SK-N-SH (cell line): ENCODE measurements at regions not wholly inside any gene's neighbourhood (a gene's known extent, or its start where the extent isn't known, plus 50 kb on each side); places are given as distances from the start of the nearest gene placed in this dataset.

Experiments
- CTCF ChIA-PET: fragments of 300-600, 350-600 bp; formaldehyde crosslinking; extraction: SDS; loops from one replicate; lab custom pipeline; 2021; lab: Yijun Ruan, JAX
- POLR2A ChIA-PET: fragments of 350-600 bp; sonication (Branson Sonifier 250); formaldehyde crosslinking; extraction: SDS; loops from one replicate; lab custom pipeline; 2020; ENCODE audit warnings: antibody characterized with exemption, inconsistent platforms; lab: Yijun Ruan, JAX
- DNase-seq: peaks from one replicate; pipeline ENCODE4 v3.0.0; 2012
- H2AFZ ChIP-seq: fragments of 200-600 bp; sonication (generic); 2 replicates; pipeline ENCODE4 v1.8.1; 2016; ENCODE audit warnings: antibody characterized with exemption, mild to moderate bottlenecking, low read depth
- H3F3A ChIP-seq: fragments of 200-600 bp; sonication (generic); replicated peaks from 2 replicates; pipeline ENCODE3; 2016; ENCODE audit warnings: antibody characterized with exemption, mild to moderate bottlenecking; ENCODE audit not compliant: insufficient read depth
- H3K27ac ChIP-seq, 2 experiments: fragments of 200-500 bp in 1 of 2; fragments of 200-600 bp in 1 of 2; sonication (Bioruptor generic) in 1 of 2; sonication (generic), shearing (Covaris generic) in 1 of 2; 2 replicates each; pipeline versions ENCODE4 v1.5.1 to v1.6.1; 2014 to 2016; ENCODE audit warnings: low read depth in 2 of 2, inconsistent platforms in 1 of 2, low read length in 1 of 2, mild to moderate bottlenecking in 1 of 2, mixed read lengths in 1 of 2
- H3K27me3 ChIP-seq: fragments of 200-600 bp; sonication (generic), shearing (Covaris generic); 2 replicates; pipeline ENCODE4 v1.6.1; 2016; ENCODE audit warnings: mixed run types; ENCODE audit not compliant: insufficient read depth
- H3K36me3 ChIP-seq, 2 experiments: fragments of 200-500 bp in 1 of 2; fragments of 200-600 bp in 1 of 2; sonication (Bioruptor generic) in 1 of 2; sonication (generic) in 1 of 2; replicated peaks in 1 of 2; 2 replicates each; pipeline versions ENCODE3 to v1.5.1; 2014 to 2016; ENCODE audit warnings: low read length in 1 of 2, mild to moderate bottlenecking in 1 of 2; ENCODE audit not compliant: insufficient read depth in 2 of 2, control insufficient read depth in 1 of 2
- H3K4me1 ChIP-seq, 2 experiments: fragments of 200-500 bp in 1 of 2; fragments of 200-600 bp in 1 of 2; sonication (Bioruptor generic) in 1 of 2; sonication (generic), shearing (Covaris generic) in 1 of 2; 2 replicates each; pipeline versions ENCODE4 v1.5.1 to v1.6.1; 2014 to 2016; ENCODE audit warnings: low read depth in 1 of 2, low read length in 1 of 2, mixed run types in 1 of 2; ENCODE audit not compliant: insufficient read depth in 2 of 2, control insufficient read depth in 1 of 2
- H3K4me2 ChIP-seq: fragments of 200-600 bp; sonication (generic), shearing (Covaris generic); 2 replicates; pipeline ENCODE4 v1.6.1; 2017; ENCODE audit warnings: mixed run types
- H3K4me3 ChIP-seq, 2 experiments: fragments of 200-500 bp in 1 of 2; fragments of 200-600 bp in 1 of 2; sonication (Bioruptor generic) in 1 of 2; sonication (generic), shearing (Covaris generic) in 1 of 2; 2 replicates each; pipeline versions ENCODE4 v1.5.1 to v1.8.1; 2014 to 2016; ENCODE audit warnings: low read depth in 2 of 2, inconsistent platforms in 1 of 2, low read length in 1 of 2, mild to moderate bottlenecking in 1 of 2, mixed read lengths in 1 of 2, moderate library complexity in 1 of 2
- H3K79me2 ChIP-seq: fragments of 200-600 bp; sonication (generic); 2 replicates; pipeline ENCODE4 v1.8.1; 2017; ENCODE audit warnings: mild to moderate bottlenecking; ENCODE audit not compliant: insufficient read depth
- H3K9ac ChIP-seq: fragments of 200-600 bp; sonication (generic); 2 replicates; pipeline ENCODE4 v1.6.1; 2017; ENCODE audit warnings: mixed run types
- H3K9me2 ChIP-seq: fragments of 200-600 bp; sonication (generic); 2 replicates; pipeline ENCODE4 v1.6.1; 2017; ENCODE audit warnings: mixed run types
- H3K9me3 ChIP-seq: fragments of 200-600 bp; sonication (generic); 2 replicates; pipeline ENCODE4 v1.6.1; 2017; ENCODE audit warnings: mixed run types, mild to moderate bottlenecking, moderate library complexity
- H4K20me1 ChIP-seq: fragments of 200-600 bp; sonication (generic); 2 replicates; pipeline ENCODE4 v1.6.1; 2017; ENCODE audit warnings: mild to moderate bottlenecking, mixed run types; ENCODE audit not compliant: insufficient read depth
- CTCF ChIP-seq: fragments of 200-600 bp; sonication (generic); IDR thresholded peaks from 2 replicates; pipeline ENCODE4 v1.6.1; 2017; ENCODE audit warnings: antibody characterized with exemption, mild to moderate bottlenecking, moderate library complexity
- FOSL2 ChIP-seq: IDR thresholded peaks from 2 replicates; pipeline ENCODE4 v1.4.0; 2012; ENCODE audit warnings: low read depth, mild to moderate bottlenecking, moderate library complexity, borderline replicate concordance
- FOXJ3 ChIP-seq: sonication (generic); formaldehyde crosslinking; IDR thresholded peaks from 2 replicates; pipeline ENCODE4 v1.5.1; 2020; ENCODE audit warnings: mild to moderate bottlenecking, missing genetic modification reagents
- FOXM1 ChIP-seq: IDR thresholded peaks from 2 replicates; pipeline ENCODE4 v1.4.0; 2012; ENCODE audit warnings: low read depth, mild to moderate bottlenecking
- IRF3 ChIP-seq: fragments of 150-350 bp; IDR thresholded peaks from 2 replicates; pipeline ENCODE4 v1.6.1; 2016; ENCODE audit warnings: mild to moderate bottlenecking, low read depth, low read length
- MAX ChIP-seq: IDR thresholded peaks from 2 replicates; pipeline ENCODE4 v1.4.0; 2012; ENCODE audit warnings: low read depth
- NFIC ChIP-seq: IDR thresholded peaks from 2 replicates; pipeline ENCODE4 v1.4.0; 2012; ENCODE audit warnings: borderline replicate concordance
- NRF1 ChIP-seq: IDR thresholded peaks from 2 replicates; pipeline ENCODE4 v1.6.1; 2012; ENCODE audit warnings: low read depth, mild to moderate bottlenecking, low read length
- POLR2AphosphoS5 ChIP-seq: IDR thresholded peaks from 2 replicates; pipeline ENCODE4 v1.6.1; 2012; ENCODE audit warnings: low read depth, low read length
- REST ChIP-seq: IDR thresholded peaks from 2 replicates; pipeline ENCODE4 v1.6.1; 2012; ENCODE audit warnings: mild to moderate bottlenecking, low read depth, low read length, moderate library complexity
- RFX5 ChIP-seq: IDR thresholded peaks from 2 replicates; pipeline ENCODE4 v1.6.1; 2012; ENCODE audit warnings: mild to moderate bottlenecking, improper control_type of control experiment, low read length
- RXRA ChIP-seq: IDR thresholded peaks from 2 replicates; pipeline ENCODE4 v1.4.0; 2012; ENCODE audit warnings: low read depth, mild to moderate bottlenecking, borderline replicate concordance
- SIN3A ChIP-seq: IDR thresholded peaks from 2 replicates; pipeline ENCODE4 v1.6.1; 2012; ENCODE audit warnings: low read depth, mild to moderate bottlenecking, low read length, moderate library complexity, borderline replicate concordance
- TAF1 ChIP-seq: IDR thresholded peaks from 2 replicates; pipeline ENCODE4 v1.6.1; 2012; ENCODE audit warnings: low read depth, mild to moderate bottlenecking, low read length, moderate library complexity, borderline replicate concordance
- TEAD4 ChIP-seq: IDR thresholded peaks from 2 replicates; pipeline ENCODE4 v1.4.0; 2012; ENCODE audit warnings: mild to moderate bottlenecking, borderline replicate concordance; ENCODE audit not compliant: insufficient read depth
- USF2 ChIP-seq: fragments of 150-350 bp; IDR thresholded peaks from 2 replicates; pipeline ENCODE4 v1.6.1; 2017; ENCODE audit warnings: antibody characterized with exemption, low read length, low read depth, borderline replicate concordance
- WGBS: methylation state at CpG from one replicate; pipeline ENCODE4 v1.1.6; 2017; ENCODE audit warnings: low lambda C conversion rate; 5-methylcytosine and 5-hydroxymethylcytosine counted together

GRCh38 chr9:105928416-105928815, 234.1 kb downstream of the TMEM38B start:
- 28% methylated on average over 2 of the region's 2 CpGs for WGBS
- POLR2A ChIA-PET = no interaction called here
- peaks cover 0 to 5% of the 10 kb centered on the region in 2 experiments; a peak in 2 of 4 replicates for H3K4me1 ChIP-seq

More at GRCh38 chr9:105928416-105928815, 234.1 kb downstream of the TMEM38B start:
- H4K20me1 ChIP-seq = no peaks in the 10 kb centered on the region
- H2AFZ ChIP-seq = no peak overlapping the region
- no peak for DNase-seq
- H3K79me2 ChIP-seq = no peaks in the 10 kb centered on the region
- H3K9me2 ChIP-seq = no peaks in the 10 kb centered on the region
- H3F3A ChIP-seq = no peaks in the 10 kb centered on the region
- no peaks in the 10 kb centered on the region for H3K27me3 ChIP-seq
- H3K36me3 ChIP-seq = no peaks in the 10 kb centered on the region
- CTCF ChIA-PET = no interaction called here
- TF ChIP-seq TAF1 = no peak
- TF ChIP-seq IRF3 = no peak
- TF ChIP-seq RFX5 = no peak
- no peak for TF ChIP-seq TEAD4
- no peak for TF ChIP-seq POLR2AphosphoS5
- TF ChIP-seq SIN3A = no peak
- no peak for TF ChIP-seq RXRA
- no peak for TF ChIP-seq MAX
- no peak for TF ChIP-seq FOSL2
- TF ChIP-seq NRF1 = no peak
- TF ChIP-seq REST = no peak
- no peak for TF ChIP-seq FOXM1
- TF ChIP-seq FOXJ3 (CRISPR knock-in tag) = no peak
- TF ChIP-seq NFIC = no peak
- TF ChIP-seq USF2 = no peak
- no peak for TF ChIP-seq CTCF
- H3K9ac ChIP-seq = no peak overlapping the region
- no peaks in the 10 kb centered on the region for H3K9me3 ChIP-seq
- H3K4me3 ChIP-seq = no peak overlapping the region
- no peak overlapping the region for H3K4me2 ChIP-seq
- no peak overlapping the region; a peak in 1 of 4 replicates for H3K27ac ChIP-seq
